ENCODE measurements at regions not wholly inside any gene's neighbourhood (a gene's known extent, or its start where the extent isn't known, plus 50 kb on each side); places are given as distances from the start of the nearest gene placed in this dataset.

GRCh38 chr21:36235058-36235582 is 78.5 kb downstream of the DOP1B start:
- Mint-ChIP-seq H3K4me1 (ENCODE audit: low read depth) (peaks cover 6% of the 10 kb centered on the region), H3K27me3 (no peaks in the 10 kb centered on the region), H3K9me3 (no peaks in the 10 kb centered on the region), H3K27ac (no peak overlapping the region), H3K36me3 (ENCODE audit: low read depth) (peaks cover 43% of the 10 kb centered on the region), H3K4me3 (no peak overlapping the region)
- H3K36me3 ChIP-seq (ENCODE audit: insufficient read depth, low read length) = peaks cover 41% of the 10 kb centered on the region
- ChIA-PET CTCF (no interaction called here), POLR2A (interaction anchor here (1.4 kb wide), 1 partner anchor 85 kb away, joined by 5 read pairs; the partner anchor contains the start of gene MORC3)
- TF ChIP-seq CTCF (IDR thresholded peaks at IDR 0.05) = no peak
- no peaks in the 10 kb centered on the region for H3K27me3 ChIP-seq (ENCODE audit: control insufficient read depth in 1 of 2, insufficient read depth in 2 of 2, low read length in 2 of 2)
- ATAC-seq (ENCODE audit: poor library complexity) (no peak), DNase-seq (no peak)
- no peaks in the 10 kb centered on the region for H3K9me3 ChIP-seq (ENCODE audit: control insufficient read depth in 1 of 2, insufficient read depth in 1 of 2, low read length in 2 of 2)
- H3K4me1 ChIP-seq (ENCODE audit: insufficient read depth, low read length) = peaks cover 2% of the 10 kb centered on the region
- intact Hi-C loops (cut with DNase I, micrococcal nuclease) = no loop called here
- H3K27ac ChIP-seq (ENCODE audit: low read depth in 1 of 2, low read length in 2 of 2) = no peak overlapping the region
- no peak overlapping the region for H3K4me3 ChIP-seq (ENCODE audit: low read length)

- no peak for TF ChIP-seq CTCF (IDR thresholded peaks at IDR 0.05)
- Histone ChIP-seq H3K4me3 (ENCODE audit: low read length) (no peak overlapping the region), H3K4me1 (ENCODE audit: insufficient read depth, low read length) (peaks cover 2% of the 10 kb centered on the region), H3K27ac (ENCODE audit: low read depth in 1 of 2, low read length in 2 of 2) (no peak overlapping the region), H3K27me3 (ENCODE audit: control insufficient read depth in 1 of 2, insufficient read depth in 2 of 2, low read length in 2 of 2) (no peaks in the 10 kb centered on the region), H3K9me3 (ENCODE audit: control insufficient read depth in 1 of 2, insufficient read depth in 1 of 2, low read length in 2 of 2) (no peaks in the 10 kb centered on the region), H3K36me3 (ENCODE audit: insufficient read depth, low read length) (peaks cover 32% of the 10 kb centered on the region)
- no peak for DNase-seq
- H3K4me3 Mint-ChIP-seq = no peak overlapping the region
- no peak for ATAC-seq (ENCODE audit: poor library complexity)
- no peaks in the 10 kb centered on the region for H3K27me3 Mint-ChIP-seq
- ChIA-PET POLR2A (no interaction called here), CTCF (no interaction called here)
- peaks cover 34% of the 10 kb centered on the region for H3K36me3 Mint-ChIP-seq (ENCODE audit: low read depth)
- H3K9me3 Mint-ChIP-seq = no peaks in the 10 kb centered on the region
- H3K4me1 Mint-ChIP-seq (ENCODE audit: low read depth) = peaks cover 6% of the 10 kb centered on the region
- H3K27ac Mint-ChIP-seq = no peak overlapping the region
- intact Hi-C loops (cut with DNase I, micrococcal nuclease) = no loop called here
Observed at GRCh38 chr21:36236052-36236730, 79.6 kb downstream of the DOP1B start.

GRCh38 chr21:36237441-36237840 is 80.8 kb downstream of the DOP1B start:
- H3K9me3 ChIP-seq (ENCODE audit: control insufficient read depth in 1 of 2, insufficient read depth in 1 of 2, low read length in 2 of 2) = no peaks in the 10 kb centered on the region
- Mint-ChIP-seq H3K9me3 (no peaks in the 10 kb centered on the region), H3K27ac (no peak overlapping the region), H3K4me3 (no peak overlapping the region), H3K27me3 (no peaks in the 10 kb centered on the region), H3K4me1 (ENCODE audit: low read depth) (peaks cover 7% of the 10 kb centered on the region), H3K36me3 (ENCODE audit: low read depth) (peaks cover 26% of the 10 kb centered on the region)
- no peak for ATAC-seq (ENCODE audit: poor library complexity)
- H3K36me3 ChIP-seq (ENCODE audit: insufficient read depth, low read length) = peaks cover 25% of the 10 kb centered on the region
- peaks cover 2% of the 10 kb centered on the region for H3K4me1 ChIP-seq (ENCODE audit: insufficient read depth, low read length)
- ChIA-PET CTCF (no interaction called here), POLR2A (no interaction called here)
- intact Hi-C loops (cut with DNase I, micrococcal nuclease) = no loop called here
- no peak overlapping the region for H3K27ac ChIP-seq (ENCODE audit: low read depth in 1 of 2, low read length in 2 of 2)
- DNase-seq = no peak
- no peak for TF ChIP-seq CTCF (IDR thresholded peaks at IDR 0.05)
- H3K27me3 ChIP-seq (ENCODE audit: control insufficient read depth in 1 of 2, insufficient read depth in 2 of 2, low read length in 2 of 2) = no peaks in the 10 kb centered on the region
- no peak overlapping the region for H3K4me3 ChIP-seq (ENCODE audit: low read length)

Data from CD4-positive, alpha-beta T cell (primary cell).